Neuronal stem cell (in vitro differentiated cells): ENCODE measurements at regions not wholly inside any gene's neighbourhood (a gene's known extent, or its start where the extent isn't known, plus 50 kb on each side); places are given as distances from the start of the nearest gene placed in this dataset.
"Not testable (repeated sequence)": the region's sequence is repeated elsewhere in the genome, so short reads cannot be mapped to it uniquely, and the experiment has no call there.

Source experiments
- DNase-seq: peaks from one replicate; pipeline ENCODE4 v3.0.0-alpha.2; 2013; ENCODE audit warnings: low spot score
- H2AFZ ChIP-seq: one replicate; pipeline ENCODE4 v1.6.1; 2013; ENCODE audit warnings: mild to moderate bottlenecking, low read length, inconsistent platforms
- H2AK5ac ChIP-seq: 2 replicates; pipeline ENCODE4 v1.6.1; 2013; ENCODE audit warnings: low read depth, mild to moderate bottlenecking, inconsistent platforms, low read length, moderate library complexity, mixed read lengths
- H2BK120ac ChIP-seq: 2 replicates; pipeline ENCODE4 v1.6.1; 2013; ENCODE audit warnings: low read depth, mild to moderate bottlenecking, inconsistent platforms, low read length, moderate library complexity, mixed read lengths
- H2BK12ac ChIP-seq: one replicate; pipeline ENCODE4 v1.6.1; 2013; ENCODE audit warnings: low read length, inconsistent platforms
- H2BK15ac ChIP-seq: 2 replicates; pipeline ENCODE4 v1.6.1; 2013; ENCODE audit warnings: mild to moderate bottlenecking, low read length, inconsistent platforms, mixed read lengths
- H2BK5ac ChIP-seq: one replicate; pipeline ENCODE4 v1.6.1; 2013; ENCODE audit warnings: inconsistent platforms, mild to moderate bottlenecking, low read length, moderate library complexity
- H3K14ac ChIP-seq: one replicate; pipeline ENCODE4 v1.6.1; 2013; ENCODE audit warnings: low read length, inconsistent platforms
- H3K18ac ChIP-seq: 2 replicates; pipeline ENCODE4 v1.6.1; 2013; ENCODE audit warnings: low read length, inconsistent platforms
- H3K23ac ChIP-seq: 2 replicates; pipeline ENCODE4 v1.6.1; 2013; ENCODE audit warnings: low read depth, mild to moderate bottlenecking, mixed read lengths, low read length, inconsistent platforms; ENCODE audit not compliant: poor library complexity
- H3K27ac ChIP-seq: replicated peaks from 3 replicates; pipeline ENCODE4 v1.5.1; 2013; ENCODE audit warnings: low read length, inconsistent platforms
- H3K27me3 ChIP-seq, 3 experiments: 2 replicates each; pipeline ENCODE4 v1.6.1; 2013; ENCODE audit warnings: low read length in 3 of 3, mild to moderate bottlenecking in 2 of 3, inconsistent platforms in 1 of 3, low read depth in 1 of 3, mixed read lengths in 1 of 3, moderate library complexity in 1 of 3; ENCODE audit not compliant: control insufficient read depth in 3 of 3, insufficient read depth in 3 of 3
- H3K36me3 ChIP-seq, 2 donors: replicated peaks in 1 of 2; 2 replicates each; pipeline ENCODE4 v1.6.1; 2013; ENCODE audit warnings: low read length in 2 of 2; ENCODE audit not compliant: control insufficient read depth in 2 of 2, insufficient read depth in 2 of 2
- H3K4ac ChIP-seq: 2 replicates; pipeline ENCODE4 v1.6.1; 2013; ENCODE audit warnings: inconsistent platforms, mild to moderate bottlenecking, low read length, moderate library complexity
- H3K4me1 ChIP-seq, 2 donors: 1 replicate in 1 of 2; 2 replicates in 1 of 2; pipeline ENCODE4 v1.6.1; 2013; ENCODE audit warnings: low read length in 2 of 2, low read depth in 1 of 2; ENCODE audit not compliant: control insufficient read depth in 2 of 2, insufficient read depth in 1 of 2
- H3K4me2 ChIP-seq: one replicate; pipeline ENCODE4 v1.6.1; 2013; ENCODE audit warnings: mild to moderate bottlenecking, low read length, inconsistent platforms; ENCODE audit not compliant: insufficient read depth, poor library complexity, severe bottlenecking
- H3K4me3 ChIP-seq, 2 donors: 2 replicates each; pipeline ENCODE4 v1.5.1; 2013; ENCODE audit warnings: low read length in 2 of 2, mild to moderate bottlenecking in 2 of 2, inconsistent platforms in 1 of 2, moderate library complexity in 1 of 2
- H3K79me1 ChIP-seq: one replicate; pipeline ENCODE4 v1.6.1; 2013; ENCODE audit warnings: low read depth, mild to moderate bottlenecking, inconsistent platforms, low read length, moderate library complexity
- H3K9ac ChIP-seq: one replicate; pipeline ENCODE4 v1.6.1; 2013; ENCODE audit warnings: mild to moderate bottlenecking, low read depth, low read length, inconsistent platforms; ENCODE audit not compliant: poor library complexity
- H3K9me3 ChIP-seq, 2 donors: replicated peaks in 1 of 2; 2 replicates each; pipeline versions ENCODE3 to v1.6.1; 2013; ENCODE audit warnings: low read length in 2 of 2, mild to moderate bottlenecking in 2 of 2, inconsistent platforms in 1 of 2, low read depth in 1 of 2, mixed read lengths in 1 of 2, moderate library complexity in 1 of 2; ENCODE audit not compliant: control insufficient read depth in 2 of 2, insufficient read depth in 1 of 2
- H4K8ac ChIP-seq: one replicate; pipeline ENCODE4 v1.6.1; 2013; ENCODE audit warnings: low read depth, mild to moderate bottlenecking, inconsistent platforms, low read length, moderate library complexity
- H4K91ac ChIP-seq: one replicate; pipeline ENCODE4 v1.6.1; 2013; ENCODE audit warnings: low read length, low read depth, mild to moderate bottlenecking, inconsistent platforms; ENCODE audit not compliant: poor library complexity
- WGBS, 2 donors: extraction: QIAGEN DNeasy Blood & Tissue Kit; methylation state at CpG; one replicate each; pipeline ENCODE4 v1.1.7; 2013; ENCODE audit warnings: missing lambda C conversion rate in 2 of 2, mixed read lengths in 1 of 2; ENCODE audit not compliant: insufficient read length in 2 of 2, insufficient replicate concordance in 1 of 2; ENCODE audit errors: extremely low coverage in 2 of 2; 5-methylcytosine and 5-hydroxymethylcytosine counted together

GRCh38 chr6:74570044-74570443 is 635.8 kb downstream of the COL12A1 start:
- no peak for DNase-seq
- Histone ChIP-seq H2AK5ac (no peak overlapping the region), H3K79me1 (no peaks in the 10 kb centered on the region)

GRCh38 chr6:74568861-74569260 is 637.0 kb downstream of the COL12A1 start:
- Histone ChIP-seq H3K9ac (no peak overlapping the region), H4K8ac (no peak overlapping the region), H2BK5ac (no peak overlapping the region), H2BK15ac (no peak overlapping the region), H2BK120ac (no peak overlapping the region), H3K23ac (no peak overlapping the region), H3K4me2 (no peak overlapping the region), H3K4ac (no peak overlapping the region), H3K14ac (no peak overlapping the region), H3K4me3 (no peak overlapping the region), H2AK5ac (no peak overlapping the region), H2AFZ (no peak overlapping the region), H3K9me3 (no peaks in the 10 kb centered on the region), H2BK12ac (no peak overlapping the region), H3K27ac (no peak overlapping the region), H3K79me1 (no peaks in the 10 kb centered on the region), H4K91ac (no peak overlapping the region), H3K36me3 (no peaks in the 10 kb centered on the region), H3K27me3 (no peaks in the 10 kb centered on the region), H3K18ac (no peak overlapping the region), H3K4me1 (no peaks in the 10 kb centered on the region)
- no peak for DNase-seq
- WGBS, 2 donors, result no CpG with 5 or more reads among the region's 6 CpGs

More at GRCh38 chr6:74570044-74570443, 635.8 kb downstream of the COL12A1 start:
- no peak overlapping the region for H2AFZ ChIP-seq
- no peak overlapping the region for H2BK15ac ChIP-seq
- H3K14ac ChIP-seq, result no peak overlapping the region
- no peak overlapping the region for H3K27ac ChIP-seq
- no peak overlapping the region for H3K23ac ChIP-seq
- no peak overlapping the region for H2BK12ac ChIP-seq
- H3K9me3 ChIP-seq, result no peaks in the 10 kb centered on the region
- H3K4me1 ChIP-seq, result no peaks in the 10 kb centered on the region
- no peak overlapping the region for H3K18ac ChIP-seq
- no peak overlapping the region for H3K4me2 ChIP-seq
- no peak overlapping the region for H2BK120ac ChIP-seq
- no peak overlapping the region for H3K4me3 ChIP-seq
- H4K8ac ChIP-seq, result no peak overlapping the region
- no peak overlapping the region for H4K91ac ChIP-seq
- WGBS, 2 donors, result no CpG with 5 or more reads among the region's 1 CpG
- no peaks in the 10 kb centered on the region for H3K27me3 ChIP-seq
- H3K36me3 ChIP-seq, result no peaks in the 10 kb centered on the region
- no peak overlapping the region for H3K9ac ChIP-seq
- no peak overlapping the region for H3K4ac ChIP-seq
- H2BK5ac ChIP-seq, result no peak overlapping the region

GRCh38 chr6:74567923-74568290 is 637.9 kb downstream of the COL12A1 start:
- not testable (repeated sequence) for H3K23ac ChIP-seq, H3K36me3 ChIP-seq, H3K9ac ChIP-seq, H3K27me3 ChIP-seq, H2AFZ ChIP-seq, H2BK120ac ChIP-seq, H3K79me1 ChIP-seq, H2BK12ac ChIP-seq, H3K18ac ChIP-seq, H3K4me2 ChIP-seq, H2BK5ac ChIP-seq, H4K91ac ChIP-seq, H2AK5ac ChIP-seq, H2BK15ac ChIP-seq, DNase-seq, H3K4me1 ChIP-seq, H3K4ac ChIP-seq, H3K14ac ChIP-seq, H3K27ac ChIP-seq, H3K4me3 ChIP-seq, H3K9me3 ChIP-seq, H4K8ac ChIP-seq
- WGBS, 2 donors, result no CpG with 5 or more reads among the region's 4 CpGs

GRCh38 chr6:74567281-74567922 is 638.5 kb downstream of the COL12A1 start:
- Histone ChIP-seq H2BK120ac (no peak overlapping the region), H3K9ac (no peak overlapping the region), H3K23ac (no peak overlapping the region), H2BK12ac (no peak overlapping the region), H3K36me3 (no peaks in the 10 kb centered on the region), H4K91ac (no peak overlapping the region), H4K8ac (no peak overlapping the region), H2AFZ (no peak overlapping the region), H3K4me3 (no peak overlapping the region), H3K4ac (no peak overlapping the region), H3K4me1 (no peaks in the 10 kb centered on the region), H2AK5ac (no peak overlapping the region), H3K18ac (no peak overlapping the region), H2BK15ac (no peak overlapping the region), H3K4me2 (no peak overlapping the region), H3K14ac (no peak overlapping the region), H3K79me1 (no peaks in the 10 kb centered on the region), H2BK5ac (no peak overlapping the region), H3K9me3 (no peaks in the 10 kb centered on the region), H3K27ac (no peak overlapping the region), H3K27me3 (no peaks in the 10 kb centered on the region)
- DNase-seq, result no peak
- WGBS, 2 donors, result no CpG with 5 or more reads among the region's 7 CpGs
